GM23338 (cell line): ENCODE measurements at regions not wholly inside any gene's neighbourhood (a gene's known extent, or its start where the extent isn't known, plus 50 kb on each side); places are given as distances from the start of the nearest gene placed in this dataset.

Experiments used
- ATAC-seq: fragments of 200-7000 bp; cut with Tn5 transposase; 3 replicates; pipeline ENCODE4 v1.9.1; 2020
- DNase-seq: peaks from one replicate; pipeline ENCODE4 v3.0.0-alpha.2; 2015; ENCODE audit warnings: low spot score
- H2AFZ ChIP-seq: fragments of 200-600 bp; sonication (generic); 2 replicates; pipeline ENCODE4 v1.8.0; 2016; ENCODE audit warnings: antibody characterized with exemption, mild to moderate bottlenecking, moderate library complexity
- H3F3A ChIP-seq: fragments of 200-600 bp; sonication (generic); replicated peaks from 2 replicates; pipeline ENCODE4 v1.8.0; 2017; ENCODE audit warnings: antibody characterized with exemption, mixed run types, low read depth
- H3K27ac ChIP-seq: fragments of 200-600 bp; sonication (generic); 2 replicates; pipeline ENCODE4 v1.6.1; 2016; ENCODE audit warnings: low read depth
- H3K27me3 ChIP-seq: fragments of 200-600 bp; sonication (generic); 2 replicates; pipeline ENCODE4 v1.8.0; 2016; ENCODE audit warnings: mild to moderate bottlenecking, mixed run types, moderate library complexity; ENCODE audit not compliant: insufficient read depth
- H3K36me3 ChIP-seq: fragments of 200-600 bp; sonication (generic); 2 replicates; pipeline ENCODE4 v1.8.0; 2016; ENCODE audit warnings: mild to moderate bottlenecking; ENCODE audit not compliant: insufficient read depth
- H3K4me1 ChIP-seq: fragments of 200-600 bp; sonication (generic); 2 replicates; pipeline ENCODE4 v1.8.0; 2016; ENCODE audit warnings: mild to moderate bottlenecking, moderate library complexity; ENCODE audit not compliant: insufficient read depth
- H3K4me2 ChIP-seq: fragments of 200-600 bp; sonication (generic); 2 replicates; pipeline ENCODE4 v1.7.1; 2017; ENCODE audit warnings: mixed run types
- H3K4me3 ChIP-seq: fragments of 200-600 bp; sonication (generic); 2 replicates; pipeline ENCODE4 v1.6.1; 2016; ENCODE audit warnings: mixed run types
- H3K79me2 ChIP-seq: fragments of 200-600 bp; sonication (generic); replicated peaks from 2 replicates; pipeline ENCODE4 v1.8.0; 2017; ENCODE audit warnings: mild to moderate bottlenecking; ENCODE audit not compliant: insufficient read depth
- H3K9me2 ChIP-seq: fragments of 200-600 bp; sonication (generic); 2 replicates; pipeline ENCODE4 v1.8.0; 2017; ENCODE audit not compliant: insufficient read depth
- H4K20me1 ChIP-seq: fragments of 200-600 bp; sonication (generic); replicated peaks from 2 replicates; pipeline ENCODE4 v1.8.0; 2017; ENCODE audit warnings: mild to moderate bottlenecking; ENCODE audit not compliant: insufficient read depth
- H3K27ac Mint-ChIP-seq: 2 replicates; pipeline ENCODE4 v1.8.0; 2020; ENCODE audit warnings: inconsistent platforms, mild to moderate bottlenecking, moderate library complexity, mixed read lengths
- H3K27me3 Mint-ChIP-seq: 3 replicates; pipeline ENCODE4 v1.8.0; 2022; ENCODE audit warnings: low read depth, mild to moderate bottlenecking, moderate library complexity, mixed read lengths, inconsistent platforms; ENCODE audit not compliant: insufficient read depth, poor library complexity
- H3K36me3 Mint-ChIP-seq: 3 replicates; pipeline ENCODE4 v1.8.0; 2021; ENCODE audit warnings: low read depth, mild to moderate bottlenecking, inconsistent platforms, moderate library complexity, mixed read lengths
- H3K4me1 Mint-ChIP-seq: 3 replicates; pipeline ENCODE4 v1.8.0; 2020; ENCODE audit warnings: mild to moderate bottlenecking, inconsistent platforms, mixed read lengths
- H3K4me3 Mint-ChIP-seq: 3 replicates; pipeline ENCODE4 v1.8.0; 2021; ENCODE audit warnings: moderate library complexity, mild to moderate bottlenecking, inconsistent platforms, mixed read lengths
- H3K9me3 Mint-ChIP-seq: 3 replicates; pipeline ENCODE4 v1.8.0; 2020; ENCODE audit warnings: moderate library complexity, mild to moderate bottlenecking, inconsistent platforms, mixed read lengths
- CREB1 ChIP-seq: fragments of 250-450 bp; sonication (Bioruptor Pico); IDR thresholded peaks from 2 replicates; pipeline ENCODE4 v1.5.0; 2020; ENCODE audit warnings: low read depth, mild to moderate bottlenecking, moderate library complexity
- ETS1 ChIP-seq: IDR thresholded peaks from 2 replicates; pipeline ENCODE4 v1.6.1; 2016; ENCODE audit warnings: antibody characterized with exemption
- EZH2 ChIP-seq: fragments of 200-600 bp; sonication (generic); IDR thresholded peaks from one replicate; pipeline ENCODE4 v1.8.0; 2017; ENCODE audit warnings: antibody characterized with exemption, mild to moderate bottlenecking, low read depth; ENCODE audit not compliant: unreplicated experiment
- EZH2phosphoT487 ChIP-seq: fragments of 200-600 bp; sonication (generic); IDR thresholded peaks from one replicate; pipeline ENCODE4 v1.8.1; 2018; ENCODE audit warnings: antibody characterized with exemption; ENCODE audit not compliant: unreplicated experiment
- JUNB ChIP-seq: IDR thresholded peaks from one replicate; pipeline ENCODE4 v1.6.1; 2016; ENCODE audit warnings: antibody characterized with exemption; ENCODE audit not compliant: unreplicated experiment
- POLR2AphosphoS5 ChIP-seq: IDR thresholded peaks from 2 replicates; pipeline ENCODE4 v1.6.1; 2016; ENCODE audit warnings: antibody characterized with exemption, low read depth
- REST ChIP-seq: IDR thresholded peaks from one replicate; pipeline ENCODE4 v1.6.1; 2018; ENCODE audit warnings: antibody characterized with exemption; ENCODE audit not compliant: unreplicated experiment
- ZNF114 ChIP-seq: fragments of 250-450 bp; sonication (Bioruptor Pico); IDR thresholded peaks from 2 replicates; pipeline ENCODE4 v1.5.0; 2020; ENCODE audit warnings: mild to moderate bottlenecking, moderate library complexity
- ZNF331 ChIP-seq: fragments of 250-450 bp; sonication (Bioruptor Pico); IDR thresholded peaks from 2 replicates; pipeline ENCODE4 v1.5.0; 2020; ENCODE audit warnings: low read depth, mild to moderate bottlenecking, moderate library complexity
- ZNF462 ChIP-seq: fragments of 250-450 bp; sonication (Bioruptor Pico); IDR thresholded peaks from 2 replicates; pipeline ENCODE4 v1.5.0; 2020; ENCODE audit warnings: mild to moderate bottlenecking, moderate library complexity

- no peak overlapping the region for H3K4me3 Mint-ChIP-seq
- Histone ChIP-seq H4K20me1 (no peaks in the 10 kb centered on the region), H3K9me2 (no peaks in the 10 kb centered on the region), H3K4me3 (no peak overlapping the region), H3F3A (no peaks in the 10 kb centered on the region), H3K4me1 (no peaks in the 10 kb centered on the region), H3K36me3 (peaks cover 4% of the 10 kb centered on the region; the same call in 1 of the 2 replicates), H3K27me3 (no peaks in the 10 kb centered on the region), H3K27ac (no peak overlapping the region), H3K79me2 (no peaks in the 10 kb centered on the region), H2AFZ (no peak overlapping the region), H3K4me2 (no peak overlapping the region)
- ATAC-seq (no peak), DNase-seq (no peak)
- TF ChIP-seq POLR2AphosphoS5: no peak
- no peak for TF ChIP-seq EZH2phosphoT487
- TF ChIP-seq CREB1 (CRISPR knock-in tag): no peak
- TF ChIP-seq EZH2: no peak
- TF ChIP-seq ETS1: no peak
- no peak for TF ChIP-seq REST
- TF ChIP-seq ZNF114: no peak
- no peaks in the 10 kb centered on the region for H3K4me1 Mint-ChIP-seq
- no peak overlapping the region for H3K27ac Mint-ChIP-seq
- peaks cover 2% of the 10 kb centered on the region for H3K27me3 Mint-ChIP-seq
- peaks cover 20% of the 10 kb centered on the region; the same call in 2 of the 3 replicates for H3K36me3 Mint-ChIP-seq
- H3K9me3 Mint-ChIP-seq: peaks cover 87% of the 10 kb centered on the region
Observed at GRCh38 chr18:71809711-71810110, 734.4 kb downstream of the CBLN2 start.

- no peak overlapping the region for H3K27ac ChIP-seq
- peaks cover 26% of the 10 kb centered on the region for H3K36me3 Mint-ChIP-seq
- TF ChIP-seq ZNF331 (no peak), ZNF114 (no peak), EZH2 (no peak), ZNF462 (no peak), JUNB (no peak)
Observed at GRCh38 chr18:71808616-71809015, 735.5 kb downstream of the CBLN2 start.

More at GRCh38 chr18:71808616-71809015, 735.5 kb downstream of the CBLN2 start:
- Histone ChIP-seq H3K9me2 (no peaks in the 10 kb centered on the region), H3K79me2 (no peaks in the 10 kb centered on the region), H2AFZ (no peak overlapping the region), H3K4me1 (no peaks in the 10 kb centered on the region), H3K4me2 (no peak overlapping the region), H3F3A (no peaks in the 10 kb centered on the region), H3K4me3 (no peak overlapping the region), H3K27me3 (no peaks in the 10 kb centered on the region), H4K20me1 (no peaks in the 10 kb centered on the region), H3K36me3 (peaks cover 4% of the 10 kb centered on the region; the same call in 1 of the 2 replicates)
- H3K4me3 Mint-ChIP-seq: no peak overlapping the region
- DNase-seq (no peak), ATAC-seq (no peak)
- H3K27ac Mint-ChIP-seq: no peak overlapping the region
- no peaks in the 10 kb centered on the region for H3K4me1 Mint-ChIP-seq
- H3K27me3 Mint-ChIP-seq: peaks cover 6% of the 10 kb centered on the region
- H3K9me3 Mint-ChIP-seq: peaks cover 86% of the 10 kb centered on the region
